Transverse colon (tissue), 4 donors: ENCODE measurements at regions not wholly inside any gene's neighbourhood (a gene's known extent, or its start where the extent isn't known, plus 50 kb on each side); places are given as distances from the start of the nearest gene placed in this dataset.

ENCODE experiments used
- DNase-seq: peaks from one replicate; pipeline ENCODE4 v3.0.0-alpha.2; 2019
- H3K27ac ChIP-seq, 4 donors: fragments of 200-600 bp; sonication (generic); 2 replicates each; pipeline ENCODE4 v1.5.1; 2016 to 2018; ENCODE audit warnings: inconsistent platforms in 4 of 4
- H3K27me3 ChIP-seq: fragments of 200-600 bp; sonication (generic); 2 replicates; pipeline ENCODE4 v1.5.1; 2017; ENCODE audit warnings: inconsistent platforms
- H3K36me3 ChIP-seq, 4 donors: fragments of 200-600 bp; sonication (generic); 2 replicates each; pipeline ENCODE4 v1.5.1; 2017 to 2019; ENCODE audit warnings: inconsistent platforms in 4 of 4
- H3K4me1 ChIP-seq, 4 donors: fragments of 200-600 bp; sonication (generic); 2 replicates each; pipeline ENCODE4 v1.5.1; 2017 to 2020; ENCODE audit warnings: inconsistent platforms in 4 of 4
- H3K4me3 ChIP-seq, 4 donors: fragments of 200-600 bp; sonication (generic); 1 replicate in 1 of 4; 2 replicates in 3 of 4; pipeline versions ENCODE4 v1.5.1 to v1.6.1; 2017 to 2019; ENCODE audit warnings: inconsistent platforms in 4 of 4
- H3K9me3 ChIP-seq, 2 donors: fragments of 200-600 bp; sonication (generic); 2 replicates each; pipeline ENCODE4 v1.5.1; 2017 to 2019; ENCODE audit warnings: inconsistent platforms in 2 of 2
- EP300 ChIP-seq: sonication (generic); formaldehyde crosslinking; IDR thresholded peaks from one replicate; pipeline ENCODE4 v1.6.1; 2017; ENCODE audit warnings: antibody characterized with exemption, low read depth
- POLR2A ChIP-seq: fragments of 450-650 bp; IDR thresholded peaks from one replicate; pipeline ENCODE4 v1.6.1; 2016; ENCODE audit warnings: antibody characterized with exemption, mild to moderate bottlenecking, moderate library complexity
- POLR2AphosphoS5 ChIP-seq, 3 donors: sonication (generic); formaldehyde crosslinking; IDR thresholded peaks; one replicate each; pipeline ENCODE4 v1.6.1; 2016; ENCODE audit warnings: antibody characterized with exemption in 3 of 3
- WGBS, 2 donors: methylation state at CpG; one replicate each; pipeline ENCODE4 v1.1.5; 2018; ENCODE audit warnings: low coverage in 1 of 2; 5-methylcytosine and 5-hydroxymethylcytosine counted together
- in situ Hi-C, 4 donors: fragments of 200-750 bp; cut with MboI; loops; one replicate each; pipeline versions ENCODE4 v1.15.0 to v1.15.1; 2017; ENCODE audit warnings: low sequenced_read_pairs in 3 of 4, low pct_ligation_motif_present in 1 of 4, low pct_unique_long_range_greater_than_20kb in 1 of 4
- intact Hi-C: fragments of 100-400 bp; cut with DNase I; formaldehyde crosslinking; loops from one replicate; pipeline ENCODE4 v1.15.1; 2023; ENCODE audit warnings: low total_unique reads
- TF ChIP-seq, protein P1 (sequence below), 5 experiments: fragments of 200-600 bp in 3 of 5; fragments of 450-650 bp in 2 of 5; sonication (generic) in 3 of 5; IDR thresholded peaks; 1 replicate in 2 of 5; 2 replicates in 3 of 5; pipeline ENCODE4 v1.5.1; 2016 to 2017; ENCODE audit warnings: antibody characterized with exemption in 5 of 5, inconsistent platforms in 3 of 5, mild to moderate bottlenecking in 2 of 5, moderate library complexity in 1 of 5

DNA sequence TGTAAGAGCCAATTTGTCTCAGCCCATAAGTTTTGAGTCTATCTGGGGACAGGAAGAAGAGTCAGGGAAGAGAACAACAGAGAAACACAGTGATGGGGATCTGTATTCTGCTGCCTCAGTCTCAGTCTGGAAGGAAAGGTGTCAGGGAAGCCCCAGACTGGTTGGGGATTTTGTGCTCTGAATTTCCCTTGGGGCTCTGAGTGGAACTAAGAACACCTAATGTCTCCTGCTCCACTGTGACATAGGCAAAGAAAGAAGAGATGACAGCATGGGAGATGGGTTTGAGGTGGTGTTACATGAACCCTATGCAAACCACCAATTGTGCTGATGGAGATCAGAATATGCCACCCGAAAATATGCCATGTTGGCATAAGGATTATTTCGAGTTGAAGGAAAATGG lies 139.5 kb upstream of the MYLIP start:
- H3K9me3 ChIP-seq, result no peaks in the 10 kb centered on the region
- no peaks in the 10 kb centered on the region for H3K36me3 ChIP-seq
- intact Hi-C loops (no loop called here), in situ Hi-C loops (no loop called here)
- no peaks in the 10 kb centered on the region for H3K4me1 ChIP-seq
- no peak overlapping the region for H3K27ac ChIP-seq
- WGBS, 2 donors, result 72 to 92% methylated on average over 2 of the region's 2 CpGs
- TF ChIP-seq POLR2AphosphoS5 (IDR thresholded peaks at IDR 0.05) (no peak), EP300 (no peak), POLR2A (no peak)
- TF ChIP-seq, protein P1, sequence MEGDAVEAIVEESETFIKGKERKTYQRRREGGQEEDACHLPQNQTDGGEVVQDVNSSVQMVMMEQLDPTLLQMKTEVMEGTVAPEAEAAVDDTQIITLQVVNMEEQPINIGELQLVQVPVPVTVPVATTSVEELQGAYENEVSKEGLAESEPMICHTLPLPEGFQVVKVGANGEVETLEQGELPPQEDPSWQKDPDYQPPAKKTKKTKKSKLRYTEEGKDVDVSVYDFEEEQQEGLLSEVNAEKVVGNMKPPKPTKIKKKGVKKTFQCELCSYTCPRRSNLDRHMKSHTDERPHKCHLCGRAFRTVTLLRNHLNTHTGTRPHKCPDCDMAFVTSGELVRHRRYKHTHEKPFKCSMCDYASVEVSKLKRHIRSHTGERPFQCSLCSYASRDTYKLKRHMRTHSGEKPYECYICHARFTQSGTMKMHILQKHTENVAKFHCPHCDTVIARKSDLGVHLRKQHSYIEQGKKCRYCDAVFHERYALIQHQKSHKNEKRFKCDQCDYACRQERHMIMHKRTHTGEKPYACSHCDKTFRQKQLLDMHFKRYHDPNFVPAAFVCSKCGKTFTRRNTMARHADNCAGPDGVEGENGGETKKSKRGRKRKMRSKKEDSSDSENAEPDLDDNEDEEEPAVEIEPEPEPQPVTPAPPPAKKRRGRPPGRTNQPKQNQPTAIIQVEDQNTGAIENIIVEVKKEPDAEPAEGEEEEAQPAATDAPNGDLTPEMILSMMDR (IDR thresholded peaks at IDR 0.05), result no peak
- no peak overlapping the region for H3K4me3 ChIP-seq
- DNase-seq, result no peak
- no peaks in the 10 kb centered on the region for H3K27me3 ChIP-seq

DNA sequence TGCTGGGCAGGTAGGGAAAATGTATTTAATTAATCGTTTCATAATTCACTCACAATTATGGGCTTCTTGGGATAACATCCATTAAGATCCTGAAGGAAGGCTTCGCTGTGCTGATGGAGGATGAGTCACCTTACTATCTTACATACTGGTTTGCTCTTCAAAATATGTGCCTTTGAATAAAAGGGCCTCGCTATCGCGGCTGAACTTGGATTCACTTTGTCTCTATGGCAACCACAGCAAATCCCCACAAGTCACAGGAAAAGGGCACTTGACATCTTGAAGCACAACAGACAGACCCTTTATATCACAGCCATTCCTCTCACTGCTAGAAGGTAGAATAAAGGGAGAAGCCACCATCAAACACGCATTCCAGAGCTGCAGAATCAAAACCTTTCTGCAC lies 141.3 kb upstream of the MYLIP start:
- Histone ChIP-seq H3K4me3 (no peak overlapping the region), H3K27me3 (peaks cover 2% of the 10 kb centered on the region), H3K27ac (no peak overlapping the region), H3K9me3 (no peaks in the 10 kb centered on the region), H3K4me1 (no peaks in the 10 kb centered on the region), H3K36me3 (no peaks in the 10 kb centered on the region)
- intact Hi-C loops (no loop called here), in situ Hi-C loops (no loop called here)
- DNase-seq, result no peak
- 65 to 92% methylated on average over 3 to 6 of the region's 6 CpGs for WGBS, 2 donors
- TF ChIP-seq POLR2AphosphoS5 (IDR thresholded peaks at IDR 0.05) (no peak), POLR2A (no peak), EP300 (no peak)
- TF ChIP-seq, protein P1 (IDR thresholded peaks at IDR 0.05), result no peak

DNA sequence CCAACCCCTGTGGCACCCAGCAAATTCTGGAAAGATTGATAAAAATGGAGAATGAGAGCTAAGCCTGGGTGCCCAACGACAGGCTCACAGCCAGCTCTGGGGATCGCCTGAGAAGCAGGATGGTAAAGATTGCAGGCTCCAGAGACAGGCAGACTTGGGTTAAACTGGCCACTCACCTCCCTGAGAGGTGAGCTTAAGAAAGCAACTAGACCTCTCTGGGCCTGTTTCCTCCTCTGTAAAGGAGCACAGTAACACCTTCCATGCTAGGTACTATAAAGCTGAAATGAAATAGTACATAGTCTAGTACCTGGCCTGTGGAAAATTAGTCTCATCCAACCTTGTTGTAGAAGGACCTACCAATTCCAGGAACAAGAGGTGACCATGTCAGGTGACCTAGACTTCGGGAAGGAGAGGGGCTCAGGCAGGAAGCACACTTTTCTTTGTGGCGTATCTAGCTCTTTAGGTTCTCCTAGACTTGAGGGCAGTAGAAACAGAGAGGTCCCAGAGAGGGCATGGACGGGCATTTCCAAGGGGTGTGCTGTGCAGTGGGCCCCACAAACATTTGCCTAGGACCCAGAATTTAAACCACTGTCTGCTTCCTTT lies 142.8 kb upstream of the MYLIP start:
- no peak overlapping the region for H3K4me3 ChIP-seq
- H3K27ac ChIP-seq, result no peak overlapping the region
- 78% methylated on average over 5 of the region's 5 CpGs; no CpG with 5 or more reads in 1 of the 2 donors for WGBS, 2 donors
- TF ChIP-seq, protein P1 (IDR thresholded peaks at IDR 0.05), result no peak
- no peak for TF ChIP-seq POLR2A
- no peak for TF ChIP-seq POLR2AphosphoS5 (IDR thresholded peaks at IDR 0.05)
- no peak for TF ChIP-seq EP300
- intact Hi-C loops, result no loop called here
- H3K9me3 ChIP-seq, result no peaks in the 10 kb centered on the region
- in situ Hi-C loops, result no loop called here
- no peak for DNase-seq
- no peaks in the 10 kb centered on the region for H3K4me1 ChIP-seq
- H3K27me3 ChIP-seq, result peaks cover 4% of the 10 kb centered on the region
- H3K36me3 ChIP-seq, result no peaks in the 10 kb centered on the region

DNA sequence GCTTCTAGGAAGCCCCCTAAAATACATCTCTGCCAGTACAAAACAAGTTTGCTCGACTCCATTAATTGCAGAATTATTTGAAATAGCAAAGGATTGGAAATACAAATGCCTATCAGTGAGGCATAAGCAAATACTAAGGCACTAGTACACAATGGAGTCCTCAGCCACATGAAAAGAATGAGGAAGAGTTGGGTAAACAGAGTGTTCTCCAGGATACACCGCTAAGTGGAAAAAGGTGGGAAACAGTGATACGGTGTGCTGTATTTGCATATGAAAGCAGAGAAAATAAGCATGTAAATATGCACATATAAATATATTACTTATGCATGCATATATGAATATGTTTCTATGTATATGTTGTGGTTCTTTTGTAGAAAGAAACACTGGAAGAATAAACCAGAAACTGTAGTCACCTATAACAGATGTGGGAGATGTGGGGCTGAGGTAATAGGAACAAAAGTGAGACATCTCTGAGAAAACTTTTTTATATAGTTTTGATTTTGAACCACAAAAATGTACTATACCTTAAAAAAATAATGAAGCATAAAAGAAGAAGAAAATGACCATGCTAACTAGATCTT lies 143.4 kb upstream of the MYLIP start:
- no peaks in the 10 kb centered on the region for H3K4me1 ChIP-seq
- peaks cover 4% of the 10 kb centered on the region for H3K27me3 ChIP-seq
- no peak overlapping the region for H3K27ac ChIP-seq
- no peak overlapping the region for H3K4me3 ChIP-seq
- in situ Hi-C loops, result no loop called here
- no peaks in the 10 kb centered on the region for H3K36me3 ChIP-seq
- no peak for DNase-seq
- H3K9me3 ChIP-seq, result no peaks in the 10 kb centered on the region
- TF ChIP-seq, protein P1 (IDR thresholded peaks at IDR 0.05), result no peak
- TF ChIP-seq POLR2A (no peak), EP300 (no peak), POLR2AphosphoS5 (IDR thresholded peaks at IDR 0.05) (no peak)
- intact Hi-C loops, result no loop called here
- 84 to 91% methylated on average over 2 to 3 of the region's 3 CpGs for WGBS, 2 donors
